Glutamatergic neuron (in vitro differentiated cells): ENCODE measurements at regions not wholly inside any gene's neighbourhood (a gene's known extent, or its start where the extent isn't known, plus 50 kb on each side); places are given as distances from the start of the nearest gene placed in this dataset.

Experiments used
- DNase-seq: peaks from one replicate; pipeline ENCODE4 v3.0.0; 2022
- H3K27ac Mint-ChIP-seq: one replicate; pipeline ENCODE4 v1.8.0; 2020; ENCODE audit warnings: mild to moderate bottlenecking, mixed read lengths, inconsistent platforms; ENCODE audit not compliant: unreplicated experiment
- H3K27me3 Mint-ChIP-seq: one replicate; pipeline ENCODE4 v1.8.0; 2020; ENCODE audit warnings: mild to moderate bottlenecking, moderate library complexity, mixed read lengths, inconsistent platforms; ENCODE audit not compliant: unreplicated experiment
- H3K36me3 Mint-ChIP-seq: one replicate; pipeline ENCODE4 v1.8.0; 2020; ENCODE audit warnings: mild to moderate bottlenecking, mixed read lengths, inconsistent platforms; ENCODE audit not compliant: unreplicated experiment
- H3K4me1 Mint-ChIP-seq: one replicate; pipeline ENCODE4 v1.8.0; 2020; ENCODE audit warnings: mild to moderate bottlenecking, low read depth, mixed read lengths, inconsistent platforms; ENCODE audit not compliant: unreplicated experiment
- H3K4me3 Mint-ChIP-seq: one replicate; pipeline ENCODE4 v1.8.0; 2020; ENCODE audit warnings: mild to moderate bottlenecking, mixed read lengths, inconsistent platforms; ENCODE audit not compliant: unreplicated experiment
- H3K9me3 Mint-ChIP-seq: one replicate; pipeline ENCODE4 v1.8.0; 2020; ENCODE audit warnings: mild to moderate bottlenecking, moderate library complexity, mixed read lengths, inconsistent platforms; ENCODE audit not compliant: unreplicated experiment
- CTCF ChIP-seq: fragments of 200-600 bp; sonication (generic); IDR thresholded peaks from one replicate; pipeline ENCODE4 v1.5.0; 2021; ENCODE audit not compliant: partially characterized antibody, unreplicated experiment

GRCh38 chr15:66955001-66955516 lies 110.3 kb upstream of the SMAD3 start:
- H3K9me3 Mint-ChIP-seq, result peaks cover 6% of the 10 kb centered on the region
- no peak for TF ChIP-seq CTCF
- H3K27ac Mint-ChIP-seq, result no peak overlapping the region
- peaks cover 7% of the 10 kb centered on the region for H3K4me1 Mint-ChIP-seq
- DNase-seq, result no peak
- no peaks in the 10 kb centered on the region for H3K36me3 Mint-ChIP-seq
- peaks cover 9% of the 10 kb centered on the region for H3K27me3 Mint-ChIP-seq
- H3K4me3 Mint-ChIP-seq, result no peak overlapping the region

GRCh38 chr15:66955871-66956585 lies 109.4 kb upstream of the SMAD3 start:
- peaks cover 10% of the 10 kb centered on the region for H3K27me3 Mint-ChIP-seq
- H3K4me1 Mint-ChIP-seq, result peaks cover 8% of the 10 kb centered on the region
- H3K9me3 Mint-ChIP-seq, result peaks cover 5% of the 10 kb centered on the region
- no peak overlapping the region for H3K4me3 Mint-ChIP-seq
- DNase-seq, result no peak
- no peaks in the 10 kb centered on the region for H3K36me3 Mint-ChIP-seq
- no peak for TF ChIP-seq CTCF
- no peak overlapping the region for H3K27ac Mint-ChIP-seq

GRCh38 chr15:66956672-66957430 lies 108.6 kb upstream of the SMAD3 start:
- H3K4me3 Mint-ChIP-seq, result no peak overlapping the region

GRCh38 chr15:66957431-66957720 lies 108.0 kb upstream of the SMAD3 start:
- peaks cover 10% of the 10 kb centered on the region for H3K4me1 Mint-ChIP-seq
- H3K27ac Mint-ChIP-seq, result no peak overlapping the region
- no peaks in the 10 kb centered on the region for H3K36me3 Mint-ChIP-seq
- H3K9me3 Mint-ChIP-seq, result peaks cover 5% of the 10 kb centered on the region
- peaks cover 10% of the 10 kb centered on the region for H3K27me3 Mint-ChIP-seq
- no peak for DNase-seq
- no peak for TF ChIP-seq CTCF
- no peak overlapping the region for H3K4me3 Mint-ChIP-seq

More at GRCh38 chr15:66956672-66957430, 108.6 kb upstream of the SMAD3 start:
- Mint-ChIP-seq H3K27me3 (peaks cover 10% of the 10 kb centered on the region), H3K27ac (no peak overlapping the region), H3K9me3 (peaks cover 5% of the 10 kb centered on the region), H3K4me1 (peaks cover 10% of the 10 kb centered on the region), H3K36me3 (no peaks in the 10 kb centered on the region)
- no peak for TF ChIP-seq CTCF
- no peak for DNase-seq

DNA sequence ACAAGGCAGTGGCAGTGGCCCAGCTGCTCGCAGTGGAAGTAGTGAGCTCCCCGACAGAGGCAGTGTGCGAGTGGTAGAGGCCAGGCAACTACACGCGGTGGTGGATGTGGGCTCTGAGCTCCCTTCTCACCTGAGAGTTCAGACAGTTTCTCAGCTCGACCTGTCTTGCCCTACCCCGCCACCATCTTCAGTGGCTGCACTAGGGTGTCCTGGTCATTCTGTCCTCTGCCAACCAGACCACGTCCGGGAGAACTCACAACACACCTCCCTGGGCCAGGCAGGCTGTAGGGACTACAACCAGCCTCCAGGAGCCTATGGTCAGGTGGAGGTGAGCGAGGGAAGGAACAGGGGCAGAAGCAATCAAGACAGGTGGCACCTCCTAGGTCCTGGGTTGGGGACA lies 106.3 kb upstream of the SMAD3 start:
- H3K27ac Mint-ChIP-seq, result no peak overlapping the region
- H3K4me3 Mint-ChIP-seq, result no peak overlapping the region
- no peak for DNase-seq
- H3K36me3 Mint-ChIP-seq, result no peaks in the 10 kb centered on the region
- H3K27me3 Mint-ChIP-seq, result peaks cover 10% of the 10 kb centered on the region
- H3K4me1 Mint-ChIP-seq, result peaks cover 10% of the 10 kb centered on the region
- peaks cover 5% of the 10 kb centered on the region for H3K9me3 Mint-ChIP-seq
- TF ChIP-seq CTCF, result no peak
